Breast epithelium (tissue), 4 donors: ENCODE measurements at regions not wholly inside any gene's neighbourhood (a gene's known extent, or its start where the extent isn't known, plus 50 kb on each side); places are given as distances from the start of the nearest gene placed in this dataset.

Experiments used
- DNase-seq, 2 donors: peaks; one replicate each; pipeline ENCODE4 v3.0.0-alpha.2; 2019; ENCODE audit warnings: low spot score in 2 of 2
- H3K27ac ChIP-seq, 2 donors: fragments of 200-600 bp; sonication (generic) in 1 of 2; one replicate each; pipeline ENCODE4 v1.5.1; 2016 to 2019; ENCODE audit warnings: mild to moderate bottlenecking in 1 of 2
- H3K27me3 ChIP-seq, 2 donors: fragments of 200-600 bp; sonication (generic) in 1 of 2; one replicate each; pipeline versions ENCODE4 v1.5.1 to v1.6.0; 2017 to 2019; ENCODE audit warnings: control low read depth in 1 of 2, mild to moderate bottlenecking in 1 of 2
- H3K36me3 ChIP-seq: fragments of 200-600 bp; one replicate; pipeline ENCODE4 v1.5.1; 2019
- H3K4me1 ChIP-seq, 2 donors: fragments of 200-600 bp; sonication (generic); one replicate each; pipeline ENCODE4 v1.5.1; 2016 to 2019; ENCODE audit warnings: control low read depth in 1 of 2
- H3K4me3 ChIP-seq, 3 donors: fragments of 200-600 bp; sonication (generic); 1 replicate in 2 of 3; 2 replicates in 1 of 3; pipeline ENCODE4 v1.5.1; 2016 to 2019; ENCODE audit warnings: mild to moderate bottlenecking in 3 of 3, moderate library complexity in 2 of 3
- H3K9me3 ChIP-seq, 2 donors: fragments of 200-600 bp; sonication (generic) in 1 of 2; one replicate each; pipeline ENCODE4 v1.5.1; 2016 to 2019; ENCODE audit warnings: control low read depth in 1 of 2
- CTCF ChIP-seq, 3 donors: fragments of 450-650 bp; IDR thresholded peaks; one replicate each; pipeline ENCODE4 v1.5.1; 2016 to 2017; ENCODE audit warnings: antibody characterized with exemption in 3 of 3, mild to moderate bottlenecking in 3 of 3, moderate library complexity in 3 of 3
- POLR2A ChIP-seq: fragments of 450-650 bp; IDR thresholded peaks from one replicate; pipeline ENCODE4 v1.6.1; 2016; ENCODE audit warnings: antibody characterized with exemption, mild to moderate bottlenecking, moderate library complexity
- POLR2AphosphoS5 ChIP-seq, 3 donors: sonication (generic); formaldehyde crosslinking; IDR thresholded peaks; one replicate each; pipeline ENCODE4 v1.6.1; 2017; ENCODE audit warnings: antibody characterized with exemption in 3 of 3
- intact Hi-C: fragments of 100-400 bp; cut with DNase I; formaldehyde crosslinking; loops from one replicate; pipeline ENCODE4 v1.15.1; 2023; ENCODE audit warnings: low total_unique reads

GRCh38 chr6:76719449-76719848 is 647.0 kb upstream of the IMPG1 start:
- TF ChIP-seq POLR2AphosphoS5 (IDR thresholded peaks at IDR 0.05): no peak
- TF ChIP-seq CTCF (IDR thresholded peaks at IDR 0.05): no peak
- TF ChIP-seq POLR2A: no peak
- Histone ChIP-seq H3K4me3 (no peak overlapping the region), H3K9me3 (no peaks in the 10 kb centered on the region), H3K36me3 (no peaks in the 10 kb centered on the region), H3K4me1 (no peaks in the 10 kb centered on the region), H3K27ac (no peak overlapping the region), H3K27me3 (no peaks in the 10 kb centered on the region)
- intact Hi-C loops: loop anchor here (5.0 kb wide), 1 partner anchor 1913 kb away; no protein-coding TSS in a partner anchor
- no peak for DNase-seq

- no peaks in the 10 kb centered on the region for H3K36me3 ChIP-seq
- no peaks in the 10 kb centered on the region for H3K27me3 ChIP-seq
- no peaks in the 10 kb centered on the region for H3K4me1 ChIP-seq
- intact Hi-C loops: no loop called here
- DNase-seq: no peak
- H3K9me3 ChIP-seq: no peaks in the 10 kb centered on the region
- no peak overlapping the region for H3K4me3 ChIP-seq
- TF ChIP-seq POLR2AphosphoS5 (IDR thresholded peaks at IDR 0.05): no peak
- TF ChIP-seq POLR2A: no peak
- no peak for TF ChIP-seq CTCF (IDR thresholded peaks at IDR 0.05)
- H3K27ac ChIP-seq: no peak overlapping the region
Measured at GRCh38 chr6:76708641-76709331, 636.3 kb upstream of the IMPG1 start.

- no peak for DNase-seq
- no peaks in the 10 kb centered on the region for H3K27me3 ChIP-seq
- no peak overlapping the region for H3K27ac ChIP-seq
- H3K4me3 ChIP-seq: no peak overlapping the region
- intact Hi-C loops: no loop called here
- TF ChIP-seq POLR2A: no peak
- no peaks in the 10 kb centered on the region for H3K4me1 ChIP-seq
- H3K9me3 ChIP-seq: no peaks in the 10 kb centered on the region
- H3K36me3 ChIP-seq: no peaks in the 10 kb centered on the region
Measured at GRCh38 chr6:76707630-76708029, 635.2 kb upstream of the IMPG1 start.

GRCh38 chr6:76706631-76707030 is 634.2 kb upstream of the IMPG1 start:
- Histone ChIP-seq H3K4me1 (no peaks in the 10 kb centered on the region), H3K27ac (no peak overlapping the region), H3K36me3 (no peaks in the 10 kb centered on the region), H3K9me3 (no peaks in the 10 kb centered on the region), H3K4me3 (no peak overlapping the region), H3K27me3 (no peaks in the 10 kb centered on the region)
- DNase-seq: no peak
- intact Hi-C loops: no loop called here
- no peak for TF ChIP-seq POLR2A
- no peak for TF ChIP-seq POLR2AphosphoS5 (IDR thresholded peaks at IDR 0.05)
- TF ChIP-seq CTCF (IDR thresholded peaks at IDR 0.05): no peak

GRCh38 chr6:76706086-76706485 is 633.6 kb upstream of the IMPG1 start:
- DNase-seq: no peak
- H3K27me3 ChIP-seq: no peaks in the 10 kb centered on the region
- no peaks in the 10 kb centered on the region for H3K9me3 ChIP-seq
- no peak overlapping the region for H3K27ac ChIP-seq
- no peaks in the 10 kb centered on the region for H3K36me3 ChIP-seq
- TF ChIP-seq POLR2AphosphoS5 (IDR thresholded peaks at IDR 0.05) (no peak), POLR2A (no peak), CTCF (IDR thresholded peaks at IDR 0.05) (no peak)
- no peaks in the 10 kb centered on the region for H3K4me1 ChIP-seq
- H3K4me3 ChIP-seq: no peak overlapping the region
- intact Hi-C loops: no loop called here
